ENCODE measurements at regions not wholly inside any gene's neighbourhood (a gene's known extent, or its start where the extent isn't known, plus 50 kb on each side); places are given as distances from the start of the nearest gene placed in this dataset.

DNA sequence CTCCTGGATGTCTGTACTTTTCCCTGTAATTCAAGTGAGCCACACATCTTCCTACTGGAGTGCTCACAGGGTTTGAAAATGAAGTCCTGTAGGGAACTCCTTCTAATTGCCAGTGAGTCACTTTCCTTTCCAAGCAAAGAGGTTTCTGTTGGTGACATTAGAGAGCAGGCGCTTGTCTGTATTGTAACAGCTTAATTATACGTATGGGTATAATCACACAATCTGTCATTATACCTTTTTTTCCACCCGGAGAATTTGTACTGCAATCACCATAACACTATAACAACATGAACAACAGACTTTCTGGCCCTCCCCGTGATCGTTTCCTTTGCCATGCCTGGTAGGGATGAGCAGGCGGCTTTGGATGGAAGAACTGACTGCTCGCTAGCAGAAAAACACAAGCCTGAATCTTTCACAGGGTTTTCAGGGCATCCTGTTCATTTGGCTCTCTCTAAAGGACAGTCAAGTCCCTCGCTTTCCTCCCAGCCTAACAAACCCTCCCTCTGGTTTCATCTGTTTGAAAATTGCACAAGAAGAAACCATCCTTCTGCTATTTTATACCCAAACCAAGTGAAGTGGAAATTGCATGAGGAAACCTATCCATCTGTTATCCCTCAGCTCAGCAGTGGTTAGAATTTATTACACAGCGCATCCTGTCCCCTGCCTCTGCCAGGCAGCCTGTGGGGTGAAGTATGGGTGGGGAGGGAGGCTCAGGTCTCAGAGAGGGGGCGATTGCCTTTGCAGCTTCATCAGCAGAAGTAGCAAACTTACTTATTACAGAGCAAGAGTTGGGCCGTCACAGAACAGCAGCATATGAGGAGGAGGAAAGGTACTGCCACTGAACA lies 307.0 kb upstream of the TLE4 start:
- peak; percentile 30 for DNase-seq (ENCODE audit: low spot score)

- no peak for DNase-seq (ENCODE audit: low spot score)
These were observed 304.8 kb upstream of the TLE4 start for GRCh38 chr9:79266986-79267385.

- DNase-seq (ENCODE audit: low spot score) = no peak
These were observed 303.0 kb upstream of the TLE4 start for GRCh38 chr9:79268806-79269205.

DNA sequence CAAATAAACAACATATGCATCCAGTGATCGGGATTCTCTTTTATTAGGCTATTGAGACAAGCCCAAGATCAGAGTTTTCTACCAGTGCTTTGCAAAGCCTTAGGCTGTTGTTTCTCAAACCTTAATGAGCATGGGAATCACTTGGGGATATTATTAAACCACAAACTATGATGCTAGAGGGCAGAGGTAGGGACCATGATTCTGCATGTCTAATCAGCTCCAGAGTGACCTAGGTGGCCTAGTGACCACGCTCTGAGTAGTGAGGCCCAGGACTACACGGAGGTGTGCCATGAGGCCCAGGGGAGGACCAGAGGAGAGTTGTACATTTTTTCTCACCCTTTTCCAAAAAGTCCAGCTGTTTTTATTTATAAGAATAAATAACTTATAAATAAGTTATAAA lies 298.5 kb upstream of the TLE4 start:
- DNase-seq (ENCODE audit: low spot score) = no peak

- no peak for DNase-seq (ENCODE audit: low spot score)
These were observed 292.4 kb upstream of the TLE4 start for GRCh38 chr9:79279356-79279755.

- DNase-seq (ENCODE audit: low spot score) = no peak
These were observed 291.1 kb upstream of the TLE4 start for GRCh38 chr9:79280691-79281090.

DNA sequence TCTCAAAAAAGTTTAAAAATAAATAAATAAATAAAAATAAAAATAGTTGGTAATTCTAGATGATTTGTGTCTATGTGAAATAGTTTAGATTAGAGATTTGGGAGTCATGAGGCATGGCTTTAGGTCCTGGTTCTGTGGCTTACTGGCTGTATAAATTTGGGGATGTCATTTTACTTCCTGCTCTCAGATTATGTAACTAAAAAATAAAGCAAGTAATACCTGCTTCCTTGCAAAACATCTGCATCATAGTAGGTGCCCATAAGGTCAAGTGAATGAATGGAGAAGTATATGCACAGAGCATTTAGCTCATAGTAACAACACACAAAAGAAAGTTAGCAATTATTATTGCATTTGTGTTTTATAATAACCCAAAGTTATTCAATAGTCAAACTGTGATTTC lies 287.7 kb upstream of the TLE4 start:
- no peak for DNase-seq (ENCODE audit: low spot score)

- no peak for DNase-seq (ENCODE audit: low spot score)
These were observed 284.6 kb upstream of the TLE4 start for GRCh38 chr9:79286992-79287707.

DNA sequence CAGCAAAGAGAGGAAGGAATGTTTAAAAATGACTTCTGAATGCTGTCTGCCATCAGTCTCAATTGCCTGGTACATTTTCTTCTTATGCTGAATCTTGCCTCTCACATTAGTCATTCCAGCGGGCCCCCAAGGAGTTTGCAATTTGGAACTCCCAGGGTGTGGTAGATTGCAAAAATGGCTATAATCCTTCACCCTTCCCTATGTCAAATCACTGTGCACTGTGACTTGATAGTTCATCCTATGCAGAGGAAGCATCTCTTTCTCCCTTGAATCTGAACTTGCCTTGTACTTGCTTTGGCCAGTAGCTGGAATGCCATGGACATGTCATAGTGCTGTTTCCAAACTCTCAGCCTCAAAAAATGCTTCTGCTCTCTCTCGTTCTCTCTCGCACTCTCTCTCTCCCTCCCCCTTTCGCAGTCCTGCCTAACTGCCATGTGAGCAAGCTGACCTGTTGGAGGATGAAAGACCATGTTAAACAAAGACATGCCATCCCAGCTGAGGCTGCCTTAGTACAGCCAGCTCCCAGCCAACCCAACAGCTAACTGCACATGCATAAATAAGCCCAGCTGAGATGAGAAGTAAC lies 284.0 kb upstream of the TLE4 start:
- DNase-seq (ENCODE audit: low spot score) = no peak

GRCh38 chr9:79289856-79290255 lies 281.9 kb upstream of the TLE4 start:
- DNase-seq (ENCODE audit: low spot score) = no peak

- no peak for DNase-seq (ENCODE audit: low spot score)
These were observed 279.0 kb upstream of the TLE4 start for GRCh38 chr9:79292731-79293280.

- no peak for DNase-seq (ENCODE audit: low spot score)
These were observed 271.7 kb upstream of the TLE4 start for GRCh38 chr9:79300068-79300467.

DNA sequence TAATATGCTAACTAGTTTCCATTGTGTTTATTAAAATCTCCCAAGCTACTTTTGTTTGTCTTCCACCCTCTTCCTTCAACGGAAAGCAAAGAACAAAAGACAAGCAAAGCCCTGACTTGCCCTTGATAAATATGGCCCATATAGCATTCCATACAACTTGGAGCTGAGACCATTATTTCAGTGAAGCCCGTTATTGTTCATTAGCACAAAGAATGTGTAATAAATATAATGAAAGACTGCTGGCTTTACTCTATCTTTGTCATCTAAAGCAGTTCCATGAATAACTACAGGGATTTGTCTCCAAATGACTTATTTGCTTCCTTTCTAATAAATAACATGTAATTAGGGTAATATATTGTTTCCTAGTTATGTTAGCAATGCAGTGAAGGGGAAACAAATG lies 270.7 kb upstream of the TLE4 start:
- no peak for DNase-seq (ENCODE audit: low spot score)

DNA sequence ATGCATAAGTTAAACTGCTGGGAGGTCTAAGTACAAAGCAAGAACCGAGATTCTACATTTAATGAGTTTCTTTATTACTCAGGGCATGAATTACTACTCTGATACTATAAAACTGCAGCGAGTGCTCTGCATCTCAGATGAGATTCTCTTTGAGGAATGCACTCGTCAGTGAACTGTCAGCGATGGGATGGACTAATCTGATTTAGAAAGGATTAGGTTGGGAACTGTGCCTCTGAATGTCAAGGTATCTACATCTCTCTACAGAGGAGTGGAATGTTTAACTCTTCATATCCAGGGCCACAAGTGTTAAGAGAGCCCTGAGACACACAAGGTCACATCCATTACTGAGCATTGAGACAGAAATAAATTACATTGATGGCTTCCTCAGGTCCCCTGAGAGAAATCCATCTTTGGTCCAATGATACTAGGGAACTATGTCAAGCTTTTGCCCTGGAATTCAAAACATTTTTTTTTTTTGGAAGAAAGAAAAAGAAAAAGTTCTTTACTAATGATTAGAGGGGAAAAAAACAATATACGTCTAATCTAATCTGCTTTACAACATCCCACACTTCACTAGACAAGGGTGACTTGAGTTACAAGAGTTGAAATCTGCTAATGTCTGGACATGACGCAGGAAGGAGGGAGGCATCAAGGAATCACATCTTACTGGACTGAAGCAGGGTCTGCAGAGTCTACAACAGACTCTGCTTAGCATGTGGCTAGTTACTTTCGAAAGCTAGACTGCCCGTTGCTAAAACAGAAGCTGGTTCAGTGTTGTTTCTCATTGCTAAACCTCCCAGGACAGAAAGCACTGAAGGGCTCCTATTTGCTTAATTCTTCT lies 270.0 kb upstream of the TLE4 start:
- DNase-seq (ENCODE audit: low spot score) = no peak

DNA sequence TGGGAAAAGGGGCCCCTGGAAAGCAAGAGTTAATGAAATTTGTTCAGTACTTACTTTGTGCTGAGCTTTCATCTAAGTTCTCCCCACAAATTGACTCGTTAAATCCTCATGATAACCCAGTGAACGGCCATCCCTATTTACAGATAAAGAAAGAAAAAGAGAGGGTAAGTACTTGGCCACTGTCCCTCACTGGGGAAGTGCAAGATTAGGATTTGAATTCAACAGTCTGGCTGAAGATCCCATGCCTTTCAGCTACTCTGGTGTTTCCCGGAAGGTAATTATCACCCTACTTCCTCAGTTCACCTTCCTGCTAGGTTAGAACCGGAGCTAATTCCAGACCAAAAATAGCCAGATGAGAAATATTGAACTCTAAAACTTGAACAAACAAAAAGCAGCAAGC lies 269.2 kb upstream of the TLE4 start:
- no peak for DNase-seq (ENCODE audit: low spot score)

DNA sequence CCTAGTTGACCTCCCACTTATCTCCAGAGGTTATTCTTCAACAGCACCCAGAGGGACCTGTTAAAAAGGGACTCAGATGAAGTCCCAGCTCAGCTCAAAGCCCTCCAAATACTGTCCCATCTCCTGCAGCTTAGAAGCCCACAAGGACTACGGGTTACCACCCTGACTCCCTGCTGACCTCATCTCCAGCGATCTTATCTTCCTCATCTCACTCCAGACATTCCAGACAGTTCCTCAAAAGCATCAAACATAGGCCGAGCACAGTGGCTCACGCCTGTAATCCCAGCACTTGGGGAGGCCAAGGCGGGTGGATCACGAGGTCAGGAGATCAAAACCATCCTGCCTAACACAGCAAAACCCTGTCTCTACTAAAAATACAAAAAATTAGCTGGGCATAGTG lies 263.8 kb upstream of the TLE4 start:
- DNase-seq (ENCODE audit: low spot score) = no peak

GRCh38 chr9:79312686-79313421 lies 258.9 kb upstream of the TLE4 start:
- no peak for DNase-seq (ENCODE audit: low spot score)

GRCh38 chr9:79325501-79325900 lies 246.3 kb upstream of the TLE4 start:
- DNase-seq (ENCODE audit: low spot score) = no peak

GRCh38 chr9:79329861-79330260 lies 241.9 kb upstream of the TLE4 start:
- DNase-seq (ENCODE audit: low spot score) = no peak

GRCh38 chr9:79334001-79334400 lies 237.8 kb upstream of the TLE4 start:
- no peak for DNase-seq (ENCODE audit: low spot score)

DNA sequence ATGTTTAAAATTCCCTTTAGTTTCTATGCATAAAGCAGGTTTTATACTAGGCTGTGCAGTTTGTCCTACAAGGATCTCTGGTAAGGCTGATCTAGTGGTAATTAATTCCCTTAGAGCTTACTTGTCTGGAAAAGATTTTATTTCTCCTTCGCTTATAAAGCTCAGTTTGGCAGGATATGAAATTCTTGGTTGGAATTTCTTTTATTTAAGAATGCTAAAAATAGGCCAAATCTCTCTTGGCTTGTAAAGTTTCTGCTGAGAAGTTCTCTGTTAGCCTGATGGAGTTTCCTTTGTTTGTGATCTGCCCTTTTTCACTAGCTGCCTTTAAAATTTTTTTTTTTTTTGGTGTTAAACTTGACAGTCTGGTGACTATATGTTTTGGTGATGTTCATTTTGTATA lies 237.1 kb upstream of the TLE4 start:
- no peak for DNase-seq (ENCODE audit: low spot score)

All from SW480 (cell line).